ENCODE measurements at regions not wholly inside any gene's neighbourhood (a gene's known extent, or its start where the extent isn't known, plus 50 kb on each side); places are given as distances from the start of the nearest gene placed in this dataset.
"Not testable (repeated sequence)": the region's sequence is repeated elsewhere in the genome, so short reads cannot be mapped to it uniquely, and the experiment has no call there.

DNA sequence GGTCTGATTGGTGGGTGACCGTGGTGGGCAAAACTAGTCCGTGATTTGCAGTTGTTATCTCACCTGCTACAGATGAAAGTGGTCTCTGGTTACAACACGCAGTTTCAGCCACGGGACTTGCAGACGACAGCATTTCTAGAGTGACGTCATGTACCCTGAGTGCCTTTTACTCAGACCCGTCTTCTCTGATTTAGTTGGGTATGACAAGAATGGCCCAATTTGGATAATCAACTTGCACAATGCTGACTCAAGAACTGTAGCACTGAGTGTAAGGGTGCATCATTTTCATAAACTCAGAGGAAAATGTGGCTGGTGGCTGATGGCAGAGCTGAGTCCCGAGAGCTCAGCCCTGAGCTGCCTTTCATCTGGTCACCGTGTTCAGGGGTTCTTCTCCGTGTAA, 281.4 kb upstream of the FRG1 start:
- H3K9me3 ChIP-seq: no peaks in the 10 kb centered on the region
- DNase-seq: no peak
- no peak overlapping the region for H3K4me3 ChIP-seq
- intact Hi-C loops (cut with DNase I): no loop called here
- H3K36me3 ChIP-seq: no peaks in the 10 kb centered on the region
- no peaks in the 10 kb centered on the region for H3K27me3 ChIP-seq
- H3K27ac ChIP-seq: no peak overlapping the region
- no peak for TF ChIP-seq POLR2A (IDR thresholded peaks at IDR 0.05)
- TF ChIP-seq EP300 (IDR thresholded peaks at IDR 0.05): no peak
- TF ChIP-seq, protein P1, sequence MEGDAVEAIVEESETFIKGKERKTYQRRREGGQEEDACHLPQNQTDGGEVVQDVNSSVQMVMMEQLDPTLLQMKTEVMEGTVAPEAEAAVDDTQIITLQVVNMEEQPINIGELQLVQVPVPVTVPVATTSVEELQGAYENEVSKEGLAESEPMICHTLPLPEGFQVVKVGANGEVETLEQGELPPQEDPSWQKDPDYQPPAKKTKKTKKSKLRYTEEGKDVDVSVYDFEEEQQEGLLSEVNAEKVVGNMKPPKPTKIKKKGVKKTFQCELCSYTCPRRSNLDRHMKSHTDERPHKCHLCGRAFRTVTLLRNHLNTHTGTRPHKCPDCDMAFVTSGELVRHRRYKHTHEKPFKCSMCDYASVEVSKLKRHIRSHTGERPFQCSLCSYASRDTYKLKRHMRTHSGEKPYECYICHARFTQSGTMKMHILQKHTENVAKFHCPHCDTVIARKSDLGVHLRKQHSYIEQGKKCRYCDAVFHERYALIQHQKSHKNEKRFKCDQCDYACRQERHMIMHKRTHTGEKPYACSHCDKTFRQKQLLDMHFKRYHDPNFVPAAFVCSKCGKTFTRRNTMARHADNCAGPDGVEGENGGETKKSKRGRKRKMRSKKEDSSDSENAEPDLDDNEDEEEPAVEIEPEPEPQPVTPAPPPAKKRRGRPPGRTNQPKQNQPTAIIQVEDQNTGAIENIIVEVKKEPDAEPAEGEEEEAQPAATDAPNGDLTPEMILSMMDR (IDR thresholded peaks at IDR 0.05): no peak
- no peak for TF ChIP-seq POLR2AphosphoS5 (IDR thresholded peaks at IDR 0.05)
- H3K4me1 ChIP-seq: peaks cover 0 to 6% (median 0%) of the 10 kb centered on the region in 4 donors
- whole genome bisulfite sequencing, 2 donors: 79 to 87% methylated on average over 9 of the region's 10 CpGs

DNA sequence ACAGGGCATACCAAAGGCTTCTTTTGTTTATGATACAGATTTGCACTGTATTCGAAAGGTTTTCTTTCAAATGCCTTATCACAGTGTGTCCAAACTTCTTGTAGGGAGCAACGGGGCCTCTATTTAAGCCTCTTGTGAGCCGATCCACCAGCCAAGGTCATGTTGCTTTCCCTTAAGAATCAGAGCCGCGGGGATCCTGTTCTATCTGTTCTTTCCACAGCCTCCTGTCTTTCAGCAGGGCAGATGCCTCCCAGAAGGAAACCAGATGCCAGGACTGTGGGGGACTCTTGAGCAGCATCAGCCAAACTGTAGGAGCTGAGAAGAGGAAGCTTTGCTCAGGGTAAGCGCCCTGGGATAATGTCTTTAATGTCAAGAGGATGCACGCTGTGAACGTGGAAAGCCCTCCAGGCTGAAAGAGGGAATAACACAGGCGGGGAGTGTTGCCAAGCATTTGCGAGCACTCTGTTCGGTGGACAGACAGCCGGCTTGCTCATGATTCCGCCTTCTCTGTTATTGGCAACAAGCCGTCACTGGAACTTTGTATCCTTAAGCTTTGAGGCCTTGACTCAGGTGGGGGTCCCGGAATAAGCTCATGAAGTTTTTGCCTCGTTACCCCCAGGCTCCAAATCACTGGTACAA, 279.8 kb upstream of the FRG1 start:
- WGBS, 2 donors: 74 to 78% methylated on average over 16 of the region's 16 CpGs
- Histone ChIP-seq H3K27ac (peak overlapping the region in 1 of 4 donors; percentile 25), H3K9me3 (no peaks in the 10 kb centered on the region), H3K27me3 (no peaks in the 10 kb centered on the region), H3K4me1 (peaks cover 0 to 6% (median 0%) of the 10 kb centered on the region in 4 donors), H3K36me3 (no peaks in the 10 kb centered on the region), H3K4me3 (no peak overlapping the region)
- TF ChIP-seq, protein P1 (IDR thresholded peaks at IDR 0.05): no peak
- TF ChIP-seq POLR2AphosphoS5 (IDR thresholded peaks at IDR 0.05): no peak
- no peak for TF ChIP-seq POLR2A (IDR thresholded peaks at IDR 0.05)
- no peak for TF ChIP-seq EP300 (IDR thresholded peaks at IDR 0.05)
- no peak for DNase-seq
- intact Hi-C loops (cut with DNase I): no loop called here

DNA sequence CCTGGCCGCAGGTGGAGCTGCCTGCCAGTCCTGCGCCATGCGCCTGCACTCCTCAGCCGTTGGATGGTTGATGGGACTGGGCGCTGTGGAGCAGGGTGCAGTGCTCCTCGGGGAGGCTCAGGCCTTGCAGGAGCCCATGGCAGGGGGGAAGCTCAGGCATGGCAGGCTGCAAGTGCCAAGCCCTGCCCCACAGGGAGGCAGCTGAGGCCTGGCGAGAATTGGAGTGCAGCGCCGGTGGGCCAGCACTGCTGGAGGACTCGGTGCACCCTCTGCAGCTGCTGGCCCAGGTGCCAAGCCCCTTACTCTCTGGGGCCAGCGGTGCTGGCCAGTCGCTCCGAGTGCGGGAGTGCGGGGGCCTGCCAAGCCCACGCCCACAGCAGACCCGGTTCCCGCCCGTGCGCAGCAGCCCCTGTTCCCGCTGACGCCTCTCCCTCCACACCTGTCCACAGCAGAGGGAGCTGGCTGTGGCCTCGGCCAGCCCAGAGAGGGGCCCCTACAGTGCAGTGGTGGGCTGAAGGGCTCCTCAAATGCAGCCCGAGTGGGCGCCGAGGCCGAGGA, 275.9 kb upstream of the FRG1 start:
- Histone ChIP-seq H3K4me1 (peaks cover 0 to 6% (median 0%) of the 10 kb centered on the region in 4 donors), H3K9me3 (no peaks in the 10 kb centered on the region), H3K27me3 (no peaks in the 10 kb centered on the region), H3K4me3 (no peak overlapping the region), H3K27ac (no peak overlapping the region), H3K36me3 (no peaks in the 10 kb centered on the region)
- TF ChIP-seq, protein P1 (IDR thresholded peaks at IDR 0.05): no peak
- TF ChIP-seq POLR2AphosphoS5 (IDR thresholded peaks at IDR 0.05) (no peak), EP300 (IDR thresholded peaks at IDR 0.05) (no peak), POLR2A (IDR thresholded peaks at IDR 0.05) (no peak)
- WGBS, 2 donors: 95 to 96% methylated on average over 27 of the region's 27 CpGs
- intact Hi-C loops (cut with DNase I): no loop called here
- DNase-seq: peak; percentile 41

DNA sequence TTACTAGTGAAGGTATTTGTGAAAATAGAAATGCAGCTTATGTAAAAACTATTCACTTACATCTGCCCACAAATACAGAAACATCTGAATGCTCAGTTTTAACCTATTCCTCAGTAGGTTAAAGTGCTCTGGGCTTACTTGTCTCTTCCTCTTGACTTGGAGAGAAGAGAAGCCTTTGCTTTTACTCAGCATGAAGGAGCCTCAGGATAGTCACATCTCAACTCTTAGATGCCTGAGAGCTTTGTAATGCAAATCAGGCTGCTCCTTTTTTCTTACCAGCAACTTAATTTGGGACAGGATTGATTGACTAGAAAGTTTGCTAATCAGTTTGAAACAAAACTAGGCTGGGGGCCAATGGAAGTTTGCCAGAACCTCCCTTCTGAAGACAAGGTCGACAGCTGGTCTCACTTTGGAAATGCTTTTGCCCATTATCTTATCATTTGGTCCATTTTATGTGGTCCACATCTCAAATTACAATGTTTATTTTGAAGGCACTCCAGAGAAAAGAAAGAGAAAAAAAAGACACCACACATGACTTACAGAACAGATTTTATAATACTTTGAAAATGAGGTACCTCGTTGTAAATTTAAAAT, 274.9 kb upstream of the FRG1 start:
- H3K4me3 ChIP-seq; H3K27me3 ChIP-seq; H3K27ac ChIP-seq; intact Hi-C loops (cut with DNase I); H3K4me1 ChIP-seq; H3K9me3 ChIP-seq; DNase-seq; H3K36me3 ChIP-seq: not testable (repeated sequence)
- 18 to 50% methylated on average over 2 of the region's 2 CpGs for WGBS, 2 donors

DNA sequence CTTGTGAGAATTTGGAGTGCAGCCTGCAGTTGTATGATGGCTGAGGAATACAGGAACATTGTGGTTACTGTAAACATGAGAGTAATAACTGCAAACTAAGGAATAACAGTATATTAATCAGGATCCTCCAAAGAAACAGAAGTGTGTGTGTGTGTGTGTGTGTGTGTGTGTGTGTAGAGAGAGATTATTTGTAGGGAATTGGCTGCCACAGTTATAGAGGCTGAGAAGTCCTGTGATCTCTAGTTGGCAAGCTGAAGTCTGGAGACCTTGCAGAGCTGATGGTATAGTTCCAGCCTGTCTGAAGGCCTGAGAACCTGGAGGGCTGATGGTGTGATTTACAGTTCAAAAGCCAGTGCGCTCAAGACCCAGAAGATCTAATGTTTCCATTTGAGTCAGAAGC, 273.3 kb upstream of the FRG1 start:
- intact Hi-C loops (cut with DNase I); H3K27ac ChIP-seq; DNase-seq; H3K36me3 ChIP-seq; H3K4me3 ChIP-seq; H3K27me3 ChIP-seq; H3K4me1 ChIP-seq; H3K9me3 ChIP-seq: not testable (repeated sequence)
- no CpG with 5 or more reads among the region's 1 CpG for WGBS, 2 donors

DNA sequence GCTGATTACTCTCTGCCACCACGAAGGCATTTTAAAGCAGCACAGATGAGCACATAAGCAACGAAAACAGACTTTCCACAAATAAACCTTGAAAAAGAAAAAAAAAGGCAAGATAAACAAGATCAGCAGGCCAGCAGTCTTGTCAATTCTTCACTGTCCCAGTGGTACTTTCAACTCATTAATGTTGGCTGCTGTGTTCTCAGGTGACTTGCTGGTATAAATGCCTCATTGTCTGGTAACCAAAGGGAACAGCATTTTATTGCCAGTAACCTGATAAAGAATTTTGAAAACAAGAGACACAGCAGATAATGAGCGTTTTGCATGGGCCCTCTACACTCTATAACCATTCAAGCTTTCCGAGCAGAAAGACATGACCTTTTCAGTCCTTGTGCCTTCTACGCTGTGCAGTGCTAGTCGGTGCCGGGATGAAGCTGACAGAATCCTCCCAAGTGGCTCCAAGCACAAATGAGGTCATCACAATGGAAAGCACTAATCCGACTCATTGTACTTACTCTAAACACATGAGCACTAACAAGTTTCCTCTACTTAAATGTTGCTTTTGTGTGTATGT, 242.9 kb upstream of the FRG1 start:
- H3K4me3 ChIP-seq; H3K36me3 ChIP-seq; H3K4me1 ChIP-seq; intact Hi-C loops (cut with DNase I); H3K9me3 ChIP-seq; H3K27me3 ChIP-seq; DNase-seq; H3K27ac ChIP-seq: not testable (repeated sequence)
- no CpG with 5 or more reads among the region's 8 CpGs for WGBS, 2 donors

DNA sequence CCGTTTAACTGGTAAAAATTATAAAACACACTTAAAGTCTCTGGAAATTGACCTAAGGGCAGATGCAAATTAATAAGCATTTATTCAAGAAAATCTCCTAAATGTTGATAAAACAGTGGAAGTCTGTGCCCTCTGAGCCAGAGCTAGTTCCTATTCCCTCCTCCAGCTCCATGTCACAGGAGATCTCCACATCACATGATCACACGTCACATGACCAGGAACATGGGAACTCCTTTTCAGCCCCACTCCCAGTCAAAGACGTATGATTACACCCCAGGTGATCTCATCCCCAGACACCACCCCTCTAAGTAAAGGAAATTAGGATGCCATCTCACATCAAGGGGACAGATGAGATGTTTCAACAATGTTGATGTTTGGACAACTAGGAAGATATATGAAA, 237.7 kb upstream of the FRG1 start:
- H3K27me3 ChIP-seq; DNase-seq; intact Hi-C loops (cut with DNase I); H3K9me3 ChIP-seq; H3K4me3 ChIP-seq; H3K4me1 ChIP-seq; H3K27ac ChIP-seq; H3K36me3 ChIP-seq: not testable (repeated sequence)
- 80 to 84% methylated on average over 3 of the region's 3 CpGs for WGBS, 2 donors

DNA sequence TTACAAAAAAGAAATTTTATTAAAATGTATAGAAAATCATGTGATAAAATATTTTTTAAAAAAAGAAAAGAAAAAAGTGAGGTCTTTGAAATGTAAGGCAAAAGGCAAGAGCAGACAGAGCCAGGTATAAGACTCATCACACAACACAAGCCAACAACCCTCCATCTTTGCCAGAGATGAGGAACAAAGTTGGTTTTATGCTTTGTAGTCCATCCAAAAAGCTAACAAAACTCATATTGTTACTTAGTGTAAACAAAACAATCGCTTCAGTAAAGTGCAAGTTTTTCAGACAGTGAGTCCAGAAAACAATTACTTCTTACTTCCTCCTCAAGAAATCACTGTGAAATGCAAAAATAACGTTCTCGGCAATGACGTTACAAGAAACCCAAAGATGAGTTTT, 233.9 kb upstream of the FRG1 start:
- H3K27me3 ChIP-seq; intact Hi-C loops (cut with DNase I); H3K27ac ChIP-seq; H3K36me3 ChIP-seq; H3K4me1 ChIP-seq; DNase-seq; H3K4me3 ChIP-seq; H3K9me3 ChIP-seq: not testable (repeated sequence)
- WGBS, 2 donors: 75 to 79% methylated on average over 4 of the region's 4 CpGs

DNA sequence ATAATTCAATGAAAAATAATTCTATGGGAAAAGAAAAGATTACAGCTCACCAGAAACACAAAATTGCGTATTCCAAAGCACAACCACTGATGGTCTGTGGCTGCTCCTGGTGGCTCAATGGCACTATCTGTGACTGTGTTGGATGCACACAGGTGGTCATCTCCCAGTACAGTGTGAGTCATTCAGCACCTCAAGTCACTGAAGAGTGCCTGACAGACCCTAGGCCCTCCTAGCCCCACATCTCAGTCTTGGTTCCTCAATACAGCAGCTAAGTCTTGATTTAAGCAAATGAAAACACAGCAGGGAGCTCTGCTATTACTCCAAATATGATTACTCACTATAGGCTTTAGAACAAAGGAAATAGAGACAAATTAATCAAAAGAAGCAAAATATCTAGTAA, 233.4 kb upstream of the FRG1 start:
- H3K36me3 ChIP-seq; H3K27ac ChIP-seq; DNase-seq; intact Hi-C loops (cut with DNase I); H3K9me3 ChIP-seq; H3K4me3 ChIP-seq; H3K27me3 ChIP-seq; H3K4me1 ChIP-seq: not testable (repeated sequence)
- 96 to 98% methylated on average over 1 of the region's 1 CpG for WGBS, 2 donors
